Uterus (tissue), 3 donors: ENCODE measurements at regions not wholly inside any gene's neighbourhood (a gene's known extent, or its start where the extent isn't known, plus 50 kb on each side); places are given as distances from the start of the nearest gene placed in this dataset.

Source experiments
- DNase-seq, 2 donors: peaks; one replicate each; pipeline ENCODE4 v3.0.0-alpha.2; 2019 to 2020
- H3K27ac ChIP-seq, 2 donors: fragments of 200-600 bp; sonication (generic); 1 replicate in 1 of 2; 2 replicates in 1 of 2; pipeline ENCODE4 v1.5.1; 2016 to 2018
- H3K27me3 ChIP-seq, 2 donors: fragments of 200-600 bp; sonication (generic); one replicate each; pipeline ENCODE4 v1.5.1; 2018 to 2019; ENCODE audit warnings: control low read depth in 1 of 2
- H3K36me3 ChIP-seq, 2 donors: fragments of 200-600 bp; sonication (generic); one replicate each; pipeline ENCODE4 v1.5.1; 2019; ENCODE audit warnings: control low read depth in 1 of 2
- H3K4me1 ChIP-seq, 2 donors: fragments of 200-600 bp; sonication (generic); one replicate each; pipeline ENCODE4 v1.5.1; 2018 to 2019; ENCODE audit warnings: control low read depth in 1 of 2
- H3K4me3 ChIP-seq, 2 donors: fragments of 200-600 bp; sonication (generic); 1 replicate in 1 of 2; 2 replicates in 1 of 2; pipeline ENCODE4 v1.5.1; 2018 to 2019; ENCODE audit warnings: mild to moderate bottlenecking in 1 of 2
- H3K9me3 ChIP-seq, 2 donors: fragments of 200-600 bp; sonication (generic); one replicate each; pipeline ENCODE4 v1.5.1; 2019; ENCODE audit warnings: control low read depth in 1 of 2
- CTCF ChIP-seq, 4 experiments: fragments of 200-600 bp in 2 of 4; fragments of 450-650 bp in 2 of 4; sonication (generic) in 2 of 4; IDR thresholded peaks; one replicate each; pipeline ENCODE4 v1.5.1; 2016 to 2019; ENCODE audit warnings: antibody characterized with exemption in 4 of 4, mild to moderate bottlenecking in 2 of 4, moderate library complexity in 1 of 4
- POLR2A ChIP-seq, 2 donors: fragments of 450-650 bp; IDR thresholded peaks; one replicate each; pipeline ENCODE4 v1.6.1; 2016; ENCODE audit warnings: antibody characterized with exemption in 2 of 2, mild to moderate bottlenecking in 1 of 2, moderate library complexity in 1 of 2
- intact Hi-C: fragments of 100-400 bp; cut with DNase I; formaldehyde crosslinking; loops from one replicate; pipeline ENCODE4 v1.15.1; 2023; ENCODE audit warnings: low total_unique reads
- donor health status: DM: yes; HTN: yes; CAD: no.

GRCh38 chr11:116176484-116177005, 596.2 kb downstream of the BUD13 start:
- Histone ChIP-seq H3K27me3 (no peaks in the 10 kb centered on the region), H3K4me3 (no peak overlapping the region)
- TF ChIP-seq CTCF (IDR thresholded peaks at IDR 0.05) (no peak), POLR2A (IDR thresholded peaks at IDR 0.05) (no peak)

DNA sequence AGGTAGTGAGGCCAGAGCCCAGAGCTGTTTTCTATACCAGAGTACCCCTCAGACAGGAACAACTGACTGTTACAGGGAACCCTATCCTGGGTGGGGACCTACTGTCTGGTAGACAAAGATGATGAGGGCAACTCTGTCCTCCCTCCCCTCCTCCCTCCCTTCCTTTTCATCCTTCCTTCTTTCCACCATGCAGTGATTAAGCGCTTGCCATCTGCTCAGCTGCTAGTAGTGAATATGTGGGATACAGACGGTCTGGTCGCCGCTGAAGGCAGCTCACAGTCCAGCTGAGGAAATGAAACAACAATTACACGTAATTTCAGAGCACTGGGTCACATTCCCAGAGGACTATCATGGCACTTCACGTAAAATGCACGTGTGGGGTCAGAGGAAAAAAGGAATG, 597.1 kb downstream of the BUD13 start:
- TF ChIP-seq CTCF (IDR thresholded peaks at IDR 0.05) (no peak), POLR2A (IDR thresholded peaks at IDR 0.05) (no peak)
- H3K4me3 ChIP-seq: no peak overlapping the region
- H3K4me1 ChIP-seq: no peaks in the 10 kb centered on the region
- no peaks in the 10 kb centered on the region for H3K27me3 ChIP-seq
- intact Hi-C loops: no loop called here
- H3K36me3 ChIP-seq: no peaks in the 10 kb centered on the region
- H3K27ac ChIP-seq: no peak overlapping the region
- H3K9me3 ChIP-seq: no peaks in the 10 kb centered on the region
- DNase-seq: no peak

More at GRCh38 chr11:116176484-116177005, 596.2 kb downstream of the BUD13 start:
- H3K36me3 ChIP-seq: no peaks in the 10 kb centered on the region
- intact Hi-C loops: no loop called here
- H3K4me1 ChIP-seq: no peaks in the 10 kb centered on the region
- no peak overlapping the region for H3K27ac ChIP-seq
- no peak for DNase-seq
- no peaks in the 10 kb centered on the region for H3K9me3 ChIP-seq

DNA sequence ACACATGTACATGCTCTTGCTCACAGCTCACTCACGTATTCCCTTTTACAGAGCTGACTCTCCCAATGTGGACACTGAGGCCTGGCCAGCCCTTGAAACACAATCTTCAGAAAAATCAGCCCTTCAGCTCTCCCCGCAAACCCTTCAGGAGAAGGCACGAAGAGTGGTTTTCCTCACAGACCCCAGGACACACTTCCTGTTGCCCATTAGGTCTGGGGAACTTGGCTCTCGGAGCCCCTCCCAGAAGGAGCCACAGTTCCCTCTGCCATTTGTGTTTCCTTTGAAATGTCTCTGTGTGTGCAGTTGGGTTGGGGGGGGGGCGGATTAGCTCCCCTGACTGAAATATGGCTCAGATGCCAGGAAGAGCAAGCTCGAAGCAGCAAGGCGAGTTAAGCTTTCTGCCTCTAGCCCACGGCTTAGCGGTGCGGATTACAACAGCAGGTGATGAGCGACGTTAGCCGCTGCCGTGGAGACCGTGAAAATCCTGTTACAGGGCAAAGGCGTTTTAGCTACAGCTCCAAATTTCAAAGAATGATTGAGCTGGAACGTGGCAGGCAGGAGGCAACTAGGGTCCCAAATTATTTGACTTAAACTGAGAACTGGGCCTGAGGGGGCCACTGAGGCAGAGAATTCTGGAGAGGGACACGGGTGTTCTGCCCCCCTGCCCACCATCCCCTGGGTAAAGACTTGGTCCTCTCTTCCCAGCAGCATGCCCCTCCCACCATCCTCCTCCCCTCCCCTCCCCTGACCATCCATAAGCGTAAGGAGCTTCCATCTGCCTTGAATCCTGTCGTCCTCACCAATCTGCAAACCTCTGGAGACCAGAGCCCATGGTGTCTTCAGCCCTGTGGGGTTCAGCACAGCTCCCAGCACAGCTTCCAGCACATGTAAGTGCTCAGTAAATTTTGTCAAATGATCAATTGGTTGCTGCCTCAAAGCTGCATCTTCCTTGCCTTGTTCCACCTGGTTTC, 598.6 kb downstream of the BUD13 start:
- H3K27me3 ChIP-seq: no peaks in the 10 kb centered on the region
- H3K36me3 ChIP-seq: no peaks in the 10 kb centered on the region
- no peak overlapping the region for H3K27ac ChIP-seq
- no peaks in the 10 kb centered on the region for H3K9me3 ChIP-seq
- TF ChIP-seq POLR2A (IDR thresholded peaks at IDR 0.05) (no peak), CTCF (IDR thresholded peaks at IDR 0.05) (no peak)
- H3K4me3 ChIP-seq: no peak overlapping the region
- DNase-seq: no peak
- H3K4me1 ChIP-seq: no peaks in the 10 kb centered on the region
- intact Hi-C loops: no loop called here

- H3K27ac ChIP-seq: no peak overlapping the region
- H3K36me3 ChIP-seq: no peaks in the 10 kb centered on the region
- TF ChIP-seq POLR2A (IDR thresholded peaks at IDR 0.05) (no peak), CTCF (IDR thresholded peaks at IDR 0.05) (no peak)
- H3K27me3 ChIP-seq: no peaks in the 10 kb centered on the region
- no peak for DNase-seq
- no peaks in the 10 kb centered on the region for H3K9me3 ChIP-seq
- intact Hi-C loops: no loop called here
- no peaks in the 10 kb centered on the region for H3K4me1 ChIP-seq
- H3K4me3 ChIP-seq: no peak overlapping the region
These were observed 599.3 kb downstream of the BUD13 start for GRCh38 chr11:116173506-116173905.

- Histone ChIP-seq H3K27me3 (no peaks in the 10 kb centered on the region), H3K4me3 (no peak overlapping the region), H3K9me3 (no peaks in the 10 kb centered on the region), H3K4me1 (no peaks in the 10 kb centered on the region), H3K27ac (no peak overlapping the region), H3K36me3 (no peaks in the 10 kb centered on the region)
- intact Hi-C loops: no loop called here
- TF ChIP-seq POLR2A (IDR thresholded peaks at IDR 0.05): no peak
- no peak for DNase-seq
These were observed 599.9 kb downstream of the BUD13 start for GRCh38 chr11:116172851-116173250.
